NCI-H2227 treated with DMSO at 0.1 percent for 48 hours (cell line): ENCODE measurements at regions not wholly inside any gene's neighbourhood (a gene's known extent, or its start where the extent isn't known, plus 50 kb on each side); places are given as distances from the start of the nearest gene placed in this dataset.

Experiments
- DNase-seq: peaks from one replicate; lab custom pipeline; 2025; lab: John Stamatoyannopoulos, UW

- no peak for DNase-seq
These were observed 114.9 kb upstream of the SOX1 start for GRCh38 chr13:111952032-111952431.

- no peak for DNase-seq
These were observed 114.1 kb upstream of the SOX1 start for GRCh38 chr13:111952814-111953213.

- DNase-seq: no peak
These were observed 113.3 kb upstream of the SOX1 start for GRCh38 chr13:111953546-111954178.

GRCh38 chr13:111954661-111955411, 112.1 kb upstream of the SOX1 start:
- no peak for DNase-seq

GRCh38 chr13:111955412-111956065, 111.4 kb upstream of the SOX1 start:
- no peak for DNase-seq

GRCh38 chr13:111956261-111957151, 110.4 kb upstream of the SOX1 start:
- DNase-seq: no peak

- no peak for DNase-seq
These were observed 109.0 kb upstream of the SOX1 start for GRCh38 chr13:111957913-111958450.

GRCh38 chr13:111958612-111959395, 108.1 kb upstream of the SOX1 start:
- no peak for DNase-seq

GRCh38 chr13:111960152-111960772, 106.7 kb upstream of the SOX1 start:
- DNase-seq: no peak

- no peak for DNase-seq
These were observed 105.7 kb upstream of the SOX1 start for GRCh38 chr13:111961236-111961635.

- no peak for DNase-seq
These were observed 105.2 kb upstream of the SOX1 start for GRCh38 chr13:111961651-111962192.

- no peak for DNase-seq
These were observed 104.5 kb upstream of the SOX1 start for GRCh38 chr13:111962431-111962891.

GRCh38 chr13:111963031-111963430, 103.9 kb upstream of the SOX1 start:
- no peak for DNase-seq

GRCh38 chr13:111964411-111965035, 102.4 kb upstream of the SOX1 start:
- no peak for DNase-seq

GRCh38 chr13:111965466-111966214, 101.3 kb upstream of the SOX1 start:
- DNase-seq: no peak

- no peak for DNase-seq
These were observed 100.0 kb upstream of the SOX1 start for GRCh38 chr13:111966933-111967332.

- DNase-seq: no peak
These were observed 99.3 kb upstream of the SOX1 start for GRCh38 chr13:111967572-111968201.

GRCh38 chr13:111968336-111969010, 98.5 kb upstream of the SOX1 start:
- no peak for DNase-seq
